IMR-90 (cell line): ENCODE measurements at regions not wholly inside any gene's neighbourhood (a gene's known extent, or its start where the extent isn't known, plus 50 kb on each side); places are given as distances from the start of the nearest gene placed in this dataset.

Experiments used
- ATAC-seq: fragments of 200-7000 bp; cut with Tn5 transposase; 2 replicates; pipeline ENCODE4 v1.9.1; 2020; ENCODE audit warnings: low read depth, mild to moderate bottlenecking, moderate library complexity
- BruUV-seq: library from RNA; stranded (reverse); fragments of 400-500 nt; replicated peaks from 2 replicates; lab custom pipeline; 2021; lab: Mats Ljungman, UMichigan
- CTCF ChIA-PET: fragments of 300-600 bp; formaldehyde crosslinking; extraction: SDS; loops from one replicate; lab custom pipeline; 2021; ENCODE audit warnings: antibody characterized with exemption; lab: Yijun Ruan, JAX
- POLR2A ChIA-PET: fragments of 300-600 bp; sonication (Branson Sonifier 250); formaldehyde crosslinking; loops from one replicate; lab custom pipeline; 2022; ENCODE audit warnings: antibody characterized with exemption; ENCODE audit not compliant: unreplicated experiment; lab: Charles Lee
- DNase-seq: peaks from one replicate; pipeline ENCODE4 v3.0.0; 2013
- H2AFZ ChIP-seq: replicated peaks from 2 replicates; pipeline ENCODE3; 2013; ENCODE audit warnings: low read length, mild to moderate bottlenecking; ENCODE audit not compliant: poor library complexity
- H2AK5ac ChIP-seq: 2 replicates; pipeline ENCODE4 v1.6.1; 2013; ENCODE audit warnings: low read depth, low read length, inconsistent platforms
- H2AK9ac ChIP-seq: replicated peaks from 2 replicates; pipeline ENCODE3; 2013; ENCODE audit warnings: mild to moderate bottlenecking, low read depth, low read length, moderate library complexity; ENCODE audit not compliant: poor library complexity
- H2BK120ac ChIP-seq: 2 replicates; pipeline ENCODE4 v1.6.1; 2013; ENCODE audit warnings: low read depth, low read length, inconsistent platforms
- H2BK15ac ChIP-seq: 3 replicates; pipeline ENCODE4 v1.6.1; 2013; ENCODE audit warnings: low read depth, low read length, inconsistent platforms
- H2BK20ac ChIP-seq: 2 replicates; pipeline ENCODE4 v1.6.1; 2013; ENCODE audit warnings: low read depth, mild to moderate bottlenecking, inconsistent platforms, low read length, moderate library complexity
- H2BK5ac ChIP-seq: 2 replicates; pipeline ENCODE4 v1.6.1; 2013; ENCODE audit warnings: mild to moderate bottlenecking, low read depth, low read length, inconsistent platforms; ENCODE audit not compliant: poor library complexity, severe bottlenecking
- H3K14ac ChIP-seq: replicated peaks from 2 replicates; pipeline ENCODE4 v1.6.1; 2013; ENCODE audit warnings: low read depth, low read length, inconsistent platforms
- H3K18ac ChIP-seq: 2 replicates; pipeline ENCODE4 v1.6.1; 2013; ENCODE audit warnings: low read depth, low read length, control low read depth
- H3K23ac ChIP-seq: 2 replicates; pipeline ENCODE4 v1.6.1; 2013; ENCODE audit warnings: low read depth, low read length, inconsistent platforms
- H3K27ac ChIP-seq: 2 replicates; pipeline ENCODE4 v1.5.1; 2013; ENCODE audit warnings: mild to moderate bottlenecking, control low read depth, low read length; ENCODE audit not compliant: insufficient read depth
- H3K27me3 ChIP-seq: 2 replicates; pipeline ENCODE4 v1.6.1; 2013; ENCODE audit warnings: low read length; ENCODE audit not compliant: control insufficient read depth, insufficient read depth
- H3K36me3 ChIP-seq: 2 replicates; pipeline ENCODE4 v1.6.1; 2013; ENCODE audit warnings: low read length, mixed read lengths; ENCODE audit not compliant: control insufficient read depth, insufficient read depth
- H3K4ac ChIP-seq: 2 replicates; pipeline ENCODE4 v1.6.1; 2013; ENCODE audit warnings: low read depth, low read length, inconsistent platforms
- H3K4me1 ChIP-seq: 2 replicates; pipeline ENCODE4 v1.6.1; 2013; ENCODE audit warnings: low read length, mixed read lengths; ENCODE audit not compliant: control insufficient read depth, insufficient read depth
- H3K4me2 ChIP-seq: 2 replicates; pipeline ENCODE4 v1.6.1; 2013; ENCODE audit warnings: low read depth, mild to moderate bottlenecking, control low read depth, low read length, moderate library complexity
- H3K4me3 ChIP-seq: 2 replicates; pipeline ENCODE4 v1.5.1; 2013; ENCODE audit warnings: low read depth, mild to moderate bottlenecking, control low read depth, low read length, moderate library complexity; ENCODE audit not compliant: insufficient read depth
- H3K56ac ChIP-seq: 2 replicates; pipeline ENCODE4 v1.6.1; 2013; ENCODE audit warnings: low read length, inconsistent platforms; ENCODE audit not compliant: insufficient read depth; ENCODE audit errors: extremely low read depth
- H3K79me1 ChIP-seq, 2 experiments: 2 replicates each; pipeline ENCODE4 v1.6.1; 2013; ENCODE audit warnings: low read length in 2 of 2, inconsistent platforms in 1 of 2, low read depth in 1 of 2
- H3K9ac ChIP-seq: 2 replicates; pipeline ENCODE4 v1.6.1; 2013; ENCODE audit warnings: low read depth, low read length, control low read depth
- H3K9me1 ChIP-seq: 2 replicates; pipeline ENCODE4 v1.6.1; 2013; ENCODE audit warnings: low read length, inconsistent platforms; ENCODE audit not compliant: insufficient read depth
- H3K9me3 ChIP-seq: 2 replicates; pipeline ENCODE4 v1.6.1; 2013; ENCODE audit warnings: low read length; ENCODE audit not compliant: control insufficient read depth, insufficient read depth
- H4K20me1 ChIP-seq: 2 replicates; pipeline ENCODE4 v1.6.1; 2013; ENCODE audit warnings: low read length, inconsistent platforms; ENCODE audit not compliant: insufficient read depth
- H4K5ac ChIP-seq: 2 replicates; pipeline ENCODE4 v1.6.1; 2013; ENCODE audit warnings: mild to moderate bottlenecking, low read depth, low read length, control low read depth
- H4K8ac ChIP-seq, 2 experiments: 2 replicates each; pipeline ENCODE4 v1.6.1; 2013; ENCODE audit warnings: low read depth in 2 of 2, low read length in 2 of 2, control low read depth in 1 of 2, inconsistent platforms in 1 of 2
- H4K91ac ChIP-seq: 2 replicates; pipeline ENCODE4 v1.6.1; 2013; ENCODE audit warnings: low read depth, low read length, inconsistent platforms; ENCODE audit not compliant: insufficient read depth
- MAFK ChIP-seq: IDR thresholded peaks from 2 replicates; pipeline ENCODE4 v1.6.1; 2012; ENCODE audit warnings: low read depth, low read length, improper control_type of control experiment
- POLR2A ChIP-seq: IDR thresholded peaks from 2 replicates; pipeline ENCODE4 v1.6.1; 2012; ENCODE audit warnings: mild to moderate bottlenecking, low read depth, low read length
- RAD21 ChIP-seq: IDR thresholded peaks from 2 replicates; pipeline ENCODE4 v1.6.1; 2012; ENCODE audit warnings: low read length, improper control_type of control experiment
- WGBS, 2 experiments: methylation state at CpG; one replicate each; pipeline versions ENCODE4 v1.1.5 to v1.1.7; 2013; ENCODE audit warnings: missing lambda C conversion rate in 2 of 2; ENCODE audit not compliant: insufficient read length in 1 of 2; ENCODE audit errors: extremely low coverage in 2 of 2; 5-methylcytosine and 5-hydroxymethylcytosine counted together
- dilution Hi-C: fragments of 300-500 bp; cut with HindIII; formaldehyde crosslinking; loops from one replicate; pipeline ENCODE4 v1.14.3; 2018; ENCODE audit warnings: low sequenced_read_pairs; ENCODE audit not compliant: unreplicated experiment
- in situ Hi-C: fragments of 300-500 bp; cut with MboI; formaldehyde crosslinking; loops from 3 replicates; pipeline ENCODE4 v1.14.3; 2019; ENCODE audit warnings: low sequenced_read_pairs, inconsistent platforms, mixed read lengths
- intact Hi-C: fragments of 100-400 bp; cut with micrococcal nuclease; formaldehyde crosslinking; loops from 2 replicates; pipeline ENCODE4 v1.10.0; 2022

DNA sequence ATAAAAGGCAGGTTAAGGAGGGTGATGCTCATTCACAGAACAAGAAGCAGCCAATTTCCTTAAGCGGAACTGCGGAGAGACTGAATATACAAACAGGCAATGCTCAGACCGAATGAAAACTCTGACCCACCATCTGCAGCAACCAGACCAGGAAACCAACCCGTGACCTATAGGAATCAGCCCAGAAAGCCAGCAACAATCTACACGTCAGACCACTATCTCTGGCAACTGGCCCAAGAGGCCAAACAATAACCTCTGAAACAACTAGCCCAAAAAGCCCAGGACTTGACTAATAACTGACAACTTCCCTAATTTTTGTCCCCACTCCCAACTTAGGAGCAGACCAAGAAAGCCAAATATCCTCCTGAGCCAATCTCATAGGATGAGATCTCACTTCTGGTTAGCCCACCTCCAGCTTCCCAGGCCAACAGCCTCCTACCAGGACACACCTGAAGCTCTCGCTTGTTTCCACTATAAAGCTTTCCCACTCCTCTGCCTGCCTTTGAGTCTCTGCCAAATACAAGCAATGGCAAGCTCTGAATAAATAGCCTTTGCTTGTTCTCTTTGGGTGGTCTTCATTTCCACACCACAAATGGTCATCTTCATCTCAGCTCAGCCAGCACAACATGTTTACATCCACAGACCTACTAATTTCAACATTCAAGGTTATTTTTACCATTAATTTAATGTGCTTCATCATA lies 168.5 kb downstream of the HSD17B3 start:
- no peak overlapping the region for H4K8ac ChIP-seq
- H2AK5ac ChIP-seq, result no peak overlapping the region
- intact Hi-C loops (loop anchor here (10.0 kb wide), 1 partner anchor 629 kb away; no protein-coding TSS in a partner anchor), dilution Hi-C loops (no loop called here), in situ Hi-C loops (no loop called here)
- H3K18ac ChIP-seq, result no peak overlapping the region
- ChIA-PET POLR2A (no interaction called here), CTCF (no interaction called here)
- no peaks in the 10 kb centered on the region for H3K36me3 ChIP-seq
- H3K9me3 ChIP-seq, result peaks cover 3% of the 10 kb centered on the region; the same call in 1 of the 2 replicates
- no peak overlapping the region for H3K56ac ChIP-seq
- DNase-seq, result no peak
- no peak overlapping the region for H2AK9ac ChIP-seq
- H3K14ac ChIP-seq, result no peak overlapping the region
- H3K23ac ChIP-seq, result no peak overlapping the region
- H4K20me1 ChIP-seq, result no peaks in the 10 kb centered on the region
- H3K4me2 ChIP-seq, result no peak overlapping the region
- H3K9ac ChIP-seq, result no peak overlapping the region
- WGBS, 2 experiments, result 49% methylated on average over 2 of the region's 6 CpGs; no CpG with 5 or more reads in 1 of the 2 experiments
- H2BK15ac ChIP-seq, result no peak overlapping the region
- H2AFZ ChIP-seq, result no peak overlapping the region
- peaks cover 42% of the 10 kb centered on the region for H3K27me3 ChIP-seq
- no peak overlapping the region for H4K5ac ChIP-seq
- H2BK120ac ChIP-seq, result no peak overlapping the region
- no TSS peak for BruUV-seq
- H3K4me1 ChIP-seq, result peaks cover 12% of the 10 kb centered on the region
- H2BK5ac ChIP-seq, result no peak overlapping the region
- no peak overlapping the region for H2BK20ac ChIP-seq
- H3K79me1 ChIP-seq, result no peaks in the 10 kb centered on the region
- H3K4me3 ChIP-seq, result no peak overlapping the region
- no peak overlapping the region for H3K4ac ChIP-seq
- no peaks in the 10 kb centered on the region for H3K9me1 ChIP-seq
- TF ChIP-seq RAD21 (no peak), POLR2A (no peak), MAFK (no peak)
- ATAC-seq, result no peak
- H3K27ac ChIP-seq, result no peak overlapping the region
- H4K91ac ChIP-seq, result no peak overlapping the region
